C4-2B (cell line): ENCODE measurements at regions not wholly inside any gene's neighbourhood (a gene's known extent, or its start where the extent isn't known, plus 50 kb on each side); places are given as distances from the start of the nearest gene placed in this dataset.

Experiments
- ZFX ChIP-seq: fragments of 450-650 bp; IDR thresholded peaks from 2 replicates; pipeline ENCODE4 v1.6.1; 2017
- TF ChIP-seq, protein P1 (sequence below): fragments of 450-650 bp; conservative IDR thresholded peaks from 2 replicates; pipeline ENCODE4 v1.5.1; 2017; ENCODE audit warnings: mild to moderate bottlenecking

DNA sequence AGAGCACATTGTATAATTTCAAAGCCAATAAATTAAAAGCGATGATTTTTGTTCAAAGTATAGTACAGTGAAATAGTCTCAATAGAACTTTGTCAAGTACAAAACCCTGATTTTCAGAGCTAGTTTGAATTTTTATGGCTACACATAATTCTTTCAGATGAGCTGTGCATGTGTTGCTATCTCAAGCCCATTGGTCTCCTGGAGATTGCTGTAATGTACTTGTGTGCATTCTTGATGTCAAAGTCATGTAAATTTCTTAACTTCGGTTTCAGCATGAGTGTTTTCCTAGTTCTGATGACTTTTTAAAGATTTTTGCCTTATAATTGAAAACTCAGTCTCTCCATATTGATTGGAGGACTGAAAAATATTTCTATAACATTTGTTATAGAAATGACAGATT is 200.8 kb downstream of the CEP135 start:
- TF ChIP-seq, protein P1, sequence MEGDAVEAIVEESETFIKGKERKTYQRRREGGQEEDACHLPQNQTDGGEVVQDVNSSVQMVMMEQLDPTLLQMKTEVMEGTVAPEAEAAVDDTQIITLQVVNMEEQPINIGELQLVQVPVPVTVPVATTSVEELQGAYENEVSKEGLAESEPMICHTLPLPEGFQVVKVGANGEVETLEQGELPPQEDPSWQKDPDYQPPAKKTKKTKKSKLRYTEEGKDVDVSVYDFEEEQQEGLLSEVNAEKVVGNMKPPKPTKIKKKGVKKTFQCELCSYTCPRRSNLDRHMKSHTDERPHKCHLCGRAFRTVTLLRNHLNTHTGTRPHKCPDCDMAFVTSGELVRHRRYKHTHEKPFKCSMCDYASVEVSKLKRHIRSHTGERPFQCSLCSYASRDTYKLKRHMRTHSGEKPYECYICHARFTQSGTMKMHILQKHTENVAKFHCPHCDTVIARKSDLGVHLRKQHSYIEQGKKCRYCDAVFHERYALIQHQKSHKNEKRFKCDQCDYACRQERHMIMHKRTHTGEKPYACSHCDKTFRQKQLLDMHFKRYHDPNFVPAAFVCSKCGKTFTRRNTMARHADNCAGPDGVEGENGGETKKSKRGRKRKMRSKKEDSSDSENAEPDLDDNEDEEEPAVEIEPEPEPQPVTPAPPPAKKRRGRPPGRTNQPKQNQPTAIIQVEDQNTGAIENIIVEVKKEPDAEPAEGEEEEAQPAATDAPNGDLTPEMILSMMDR: no peak
- no peak for TF ChIP-seq ZFX
